GM12878 (cell line): ENCODE measurements at regions not wholly inside any gene's neighbourhood (a gene's known extent, or its start where the extent isn't known, plus 50 kb on each side); places are given as distances from the start of the nearest gene placed in this dataset.

ENCODE experiments used
- CTCF ChIP-seq, 3 experiments: IDR thresholded peaks in 2 of 3; conservative IDR thresholded peaks in 1 of 3; 2 replicates each; pipeline ENCODE4 v1.5.1; 2011; ENCODE audit warnings: low read depth in 3 of 3, low read length in 3 of 3, mild to moderate bottlenecking in 3 of 3, control low read depth in 2 of 3, moderate library complexity in 2 of 3, inconsistent platforms in 1 of 3, mixed read lengths in 1 of 3; ENCODE audit not compliant: control insufficient read depth in 2 of 3, insufficient read depth in 1 of 3; ENCODE audit errors: extremely low read depth in 1 of 3
- EZH2 ChIP-seq: IDR thresholded peaks from 2 replicates; pipeline ENCODE4 v1.6.1; 2012; ENCODE audit warnings: low read depth, mild to moderate bottlenecking, control low read depth, inconsistent platforms, low read length, borderline replicate concordance; ENCODE audit not compliant: control insufficient read depth
- POLR2A ChIP-seq: IDR thresholded peaks from 2 replicates; pipeline ENCODE4 v1.6.1; 2011; ENCODE audit warnings: low read depth, mild to moderate bottlenecking, low read length
- SIN3A ChIP-seq: IDR thresholded peaks from 2 replicates; pipeline ENCODE4 v1.6.1; 2012; ENCODE audit warnings: low read depth, low read length, improper control_type of control experiment
- TARDBP ChIP-seq: IDR thresholded peaks from 2 replicates; pipeline ENCODE4 v1.6.1; 2016; ENCODE audit warnings: borderline replicate concordance

GRCh38 chr12:67722296-67722695, 73.8 kb downstream of the DYRK2 start:
- TF ChIP-seq TARDBP (no peak), EZH2 (no peak), POLR2A (no peak), CTCF (IDR thresholded peaks at IDR 0.05 in 2 of 3, conservative IDR thresholded peaks at IDR 0.05 in 1 of 3; ENCODE audit: control insufficient read depth in 2 of 3, extremely low read depth in 1 of 3, insufficient read depth in 1 of 3, low read depth in 3 of 3, low read length in 3 of 3) (no peak), SIN3A (no peak)
